GM12878 (cell line): ENCODE measurements at regions not wholly inside any gene's neighbourhood (a gene's known extent, or its start where the extent isn't known, plus 50 kb on each side); places are given as distances from the start of the nearest gene placed in this dataset.

ENCODE experiments used
- ATAC-seq: fragments of 200-7000 bp; cut with Tn5 transposase; 3 replicates; pipeline ENCODE4 v1.9.1; 2020; ENCODE audit warnings: mild to moderate bottlenecking, moderate library complexity
- BruUV-seq: library from RNA; stranded (reverse); fragments of 400-500 nt; replicated peaks from 2 replicates; lab custom pipeline; 2021; lab: Mats Ljungman, UMichigan
- CTCF ChIA-PET: fragments of 300-600 bp; sonication (Branson Sonifier 250); formaldehyde crosslinking; extraction: SDS; loops from one replicate; lab custom pipeline; 2021; ENCODE audit warnings: inconsistent platforms; lab: Yijun Ruan, JAX
- POLR2A ChIA-PET: fragments of 350-600 bp; formaldehyde crosslinking; extraction: SDS; loops from one replicate; lab custom pipeline; 2021; ENCODE audit warnings: inconsistent platforms; lab: Charles Lee
- RAD21 ChIA-PET: fragments of 300-600 bp; sonication (Branson Sonifier 250); formaldehyde crosslinking; loops from one replicate; lab custom pipeline; 2023; ENCODE audit warnings: antibody characterized with exemption; ENCODE audit not compliant: unreplicated experiment; lab: Charles Lee
- SMC1A ChIA-PET: fragments of 300-600 bp; sonication (Branson Sonifier 250); formaldehyde crosslinking; loops from one replicate; lab custom pipeline; 2023; ENCODE audit not compliant: unreplicated experiment, uncharacterized antibody; lab: Charles Lee
- DNase-seq: peaks from one replicate; pipeline ENCODE4 v3.0.0-alpha.2; 2011; ENCODE audit warnings: low read depth, low spot score
- FAIRE-seq: peaks from 3 replicates; lab custom pipeline; 2011; peaks lifted over from hg19 to GRCh38; lab: Jason Lieb, UNC
- H2AFZ ChIP-seq: 2 replicates; pipeline ENCODE4 v1.6.0; 2011; ENCODE audit warnings: low read depth, low read length, control low read depth; ENCODE audit not compliant: control insufficient read depth
- H3K27ac ChIP-seq: 2 replicates; pipeline ENCODE4 v1.5.1; 2011; ENCODE audit warnings: control low read depth; ENCODE audit not compliant: control insufficient read depth, insufficient read depth
- H3K27me3 ChIP-seq, 2 experiments: replicated peaks in 1 of 2; 2 replicates each; pipeline versions ENCODE4 v1.6.0 to v1.6.1; 2011; ENCODE audit warnings: low read length in 1 of 2; ENCODE audit not compliant: control insufficient read depth in 2 of 2, insufficient read depth in 2 of 2
- H3K36me3 ChIP-seq, 2 experiments: 2 replicates each; pipeline ENCODE4 v1.5.1; 2011; ENCODE audit warnings: low read length in 1 of 2; ENCODE audit not compliant: control insufficient read depth in 2 of 2, insufficient read depth in 2 of 2
- H3K4me1 ChIP-seq: 2 replicates; pipeline ENCODE4 v1.6.1; 2011; ENCODE audit warnings: mild to moderate bottlenecking, low read length, moderate library complexity, mixed read lengths; ENCODE audit not compliant: control insufficient read depth, insufficient read depth
- H3K4me2 ChIP-seq: 2 replicates; pipeline ENCODE4 v1.6.0; 2011; ENCODE audit warnings: control low read depth; ENCODE audit not compliant: control insufficient read depth, insufficient read depth
- H3K4me3 ChIP-seq: fragments of 200-600 bp; sonication (generic); 2 replicates; pipeline ENCODE4 v1.5.1; 2016
- H3K79me2 ChIP-seq: 2 replicates; pipeline ENCODE4 v1.6.0; 2011; ENCODE audit warnings: low read length; ENCODE audit not compliant: control insufficient read depth, insufficient read depth
- H3K9ac ChIP-seq: 2 replicates; pipeline ENCODE4 v1.8.0; 2011; ENCODE audit warnings: low read length, control low read depth, mixed read lengths; ENCODE audit not compliant: control insufficient read depth, insufficient read depth
- H3K9me3 ChIP-seq: replicated peaks from 3 replicates; pipeline ENCODE4 v1.5.1; 2011; ENCODE audit warnings: mild to moderate bottlenecking, low read length; ENCODE audit not compliant: control insufficient read depth, insufficient read depth
- H4K20me1 ChIP-seq: 2 replicates; pipeline ENCODE4 v1.6.0; 2011; ENCODE audit not compliant: control insufficient read depth, insufficient read depth
- CBFB ChIP-seq: IDR thresholded peaks from 2 replicates; pipeline ENCODE4 v1.6.1; 2016; ENCODE audit warnings: antibody characterized with exemption, low read depth
- IKZF1 ChIP-seq: fragments of 450-650 bp; conservative IDR thresholded peaks from 2 replicates; pipeline ENCODE4 v1.6.1; 2017; ENCODE audit warnings: antibody characterized with exemption, mild to moderate bottlenecking
- IKZF2 ChIP-seq, 2 experiments: fragments of 450-650 bp; IDR thresholded peaks; 2 replicates each; pipeline ENCODE4 v1.6.1; 2017; ENCODE audit warnings: mild to moderate bottlenecking in 2 of 2, moderate library complexity in 2 of 2
- PAX8 ChIP-seq: fragments of 450-650 bp; IDR thresholded peaks from 2 replicates; pipeline ENCODE4 v1.6.1; 2017; ENCODE audit warnings: mild to moderate bottlenecking, moderate library complexity
- PML ChIP-seq: IDR thresholded peaks from 2 replicates; pipeline ENCODE4 v1.6.1; 2012; ENCODE audit warnings: low read length, inconsistent platforms
- STAT3 ChIP-seq: IDR thresholded peaks from 2 replicates; pipeline ENCODE4 v1.6.1; 2011; ENCODE audit warnings: low read depth, low read length, improper control_type of control experiment
- TARDBP ChIP-seq: IDR thresholded peaks from 2 replicates; pipeline ENCODE4 v1.6.1; 2016; ENCODE audit warnings: borderline replicate concordance
- TBL1XR1 ChIP-seq: IDR thresholded peaks from 2 replicates; pipeline ENCODE4 v1.6.1; 2012; ENCODE audit warnings: low read depth, low read length, improper control_type of control experiment
- YBX1 ChIP-seq: fragments of 450-650 bp; IDR thresholded peaks from 2 replicates; pipeline ENCODE4 v1.6.1; 2016; ENCODE audit warnings: antibody characterized with exemption
- ZSCAN29 ChIP-seq: fragments of 450-650 bp; IDR thresholded peaks from 2 replicates; pipeline ENCODE4 v1.6.1; 2017; ENCODE audit warnings: mild to moderate bottlenecking, moderate library complexity
- WGBS: methylation state at CpG from one replicate; pipeline ENCODE4 v1.1.6; 2016; ENCODE audit warnings: low lambda C conversion rate; ENCODE audit not compliant: insufficient replicate concordance, insufficient coverage; ENCODE audit errors: missing lambda C conversion rate; 5-methylcytosine and 5-hydroxymethylcytosine counted together
- in situ Hi-C: fragments of 300-500 bp; cut with MboI; formaldehyde crosslinking; loops from 9 replicates; pipeline ENCODE4 v1.14.3; 2018; ENCODE audit warnings: mixed read lengths
- intact Hi-C: fragments of 100-400 bp; cut with micrococcal nuclease; formaldehyde crosslinking; loops from one replicate; pipeline ENCODE4 v1.14.2; 2022; ENCODE audit not compliant: unreplicated experiment

DNA sequence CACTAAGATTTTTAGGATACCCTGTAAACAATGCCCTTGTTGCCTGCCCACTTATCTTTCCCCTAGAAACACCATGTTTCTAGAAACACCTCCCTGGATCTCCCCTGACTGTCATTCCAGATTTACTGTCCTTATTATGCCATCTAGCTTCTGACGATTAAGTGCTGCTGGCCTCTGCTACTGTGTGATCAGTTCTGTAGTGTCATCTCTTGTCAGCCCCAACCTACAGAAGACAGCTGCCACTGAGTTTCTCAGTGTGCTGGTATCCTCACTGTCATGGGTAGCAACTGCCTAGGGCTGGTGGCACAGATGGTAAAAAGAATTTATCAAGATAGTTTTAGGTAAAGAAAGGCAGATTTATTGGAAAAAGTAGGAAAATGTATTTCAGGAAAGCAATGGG lies 68.7 kb upstream of the WWC2 start (continued):
- TF ChIP-seq STAT3, result no peak
- no peak for TF ChIP-seq YBX1
- TF ChIP-seq ZSCAN29, result no peak

GRCh38 chr4:183029365-183029764 lies 69.7 kb upstream of the WWC2 start:
- Histone ChIP-seq H3K4me2 (no peak overlapping the region), H3K27ac (no peak overlapping the region), H3K79me2 (no peaks in the 10 kb centered on the region), H2AFZ (no peak overlapping the region), H3K27me3 (no peaks in the 10 kb centered on the region; a peak in 1 of 4 replicates), H3K9ac (no peak overlapping the region), H3K36me3 (no peaks in the 10 kb centered on the region), H3K9me3 (no peaks in the 10 kb centered on the region), H3K4me3 (no peak overlapping the region), H4K20me1 (no peaks in the 10 kb centered on the region), H3K4me1 (no peaks in the 10 kb centered on the region)
- SMC1A ChIA-PET, result interaction anchor here (2.4 kb wide), 1 partner anchor 92 kb away, joined by 7 read pairs; no protein-coding TSS in a partner anchor
- in situ Hi-C loops, result no loop called here
- ATAC-seq, result no peak
- RAD21 ChIA-PET, result no interaction called here
- no peak for DNase-seq
- WGBS, result 27% methylated on average over 4 of the region's 4 CpGs
- no TSS peak for BruUV-seq
- POLR2A ChIA-PET, result no interaction called here
- intact Hi-C loops, result no loop called here
- no peak for FAIRE-seq
- CTCF ChIA-PET, result interaction anchor here (0.6 to 1.0 kb wide), 2 partner anchors 14 to 182 kb away, joined by 3 to 4 read pairs; no protein-coding TSS in a partner anchor
- TF ChIP-seq IKZF1, result no peak
- no peak for TF ChIP-seq PML
- no peak for TF ChIP-seq IKZF2 (IDR thresholded peaks at IDR 0.05)

DNA sequence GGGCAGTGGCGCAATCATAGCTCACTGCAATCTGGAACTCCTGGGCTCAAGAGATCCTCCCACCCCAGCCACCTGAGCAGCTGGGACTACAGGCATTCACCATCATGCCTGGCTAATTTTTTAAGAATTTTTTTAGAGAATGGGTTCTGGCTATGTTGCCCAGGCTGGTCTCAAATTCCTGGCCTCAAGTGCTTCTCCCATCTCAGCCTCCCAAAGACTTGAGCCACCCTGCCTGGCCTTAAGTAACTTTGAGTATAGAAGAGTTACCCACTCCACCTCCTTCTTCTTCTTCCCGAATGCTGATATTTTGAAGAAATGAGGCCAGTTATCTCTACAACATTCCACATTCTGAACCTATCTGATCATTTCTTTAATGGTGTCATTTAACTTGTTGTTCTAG lies 72.4 kb upstream of the WWC2 start:
- no peak for FAIRE-seq
- 40% methylated on average over 2 of the region's 2 CpGs for WGBS
- no peak for DNase-seq
- TF ChIP-seq TARDBP (no peak), PAX8 (no peak), CBFB (no peak), TBL1XR1 (no peak)
- H3K27ac ChIP-seq, result no peak overlapping the region
- ChIA-PET POLR2A (no interaction called here), CTCF (no interaction called here), RAD21 (no interaction called here), SMC1A (no interaction called here)
- H3K27me3 ChIP-seq, result no peaks in the 10 kb centered on the region; a peak in 1 of 4 replicates
- H3K4me1 ChIP-seq, result no peaks in the 10 kb centered on the region
- ATAC-seq, result no peak
- no peak overlapping the region for H3K4me3 ChIP-seq
- H4K20me1 ChIP-seq, result no peaks in the 10 kb centered on the region
- no peak overlapping the region for H3K9ac ChIP-seq
- in situ Hi-C loops (no loop called here), intact Hi-C loops (no loop called here)
- no TSS peak for BruUV-seq
- H3K4me2 ChIP-seq, result no peak overlapping the region
- H3K36me3 ChIP-seq, result no peaks in the 10 kb centered on the region
- no peaks in the 10 kb centered on the region for H3K79me2 ChIP-seq
- H2AFZ ChIP-seq, result no peak overlapping the region
- no peaks in the 10 kb centered on the region for H3K9me3 ChIP-seq
